ENCODE measurements at regions not wholly inside any gene's neighbourhood (a gene's known extent, or its start where the extent isn't known, plus 50 kb on each side); places are given as distances from the start of the nearest gene placed in this dataset.

GRCh38 chr1:218926631-218927030, 247.0 kb upstream of the LYPLAL1 start:
- ChIA-PET CTCF (ENCODE audit: partially characterized antibody) (no interaction called here), POLR2A (ENCODE audit: partially characterized antibody) (no interaction called here)
- Histone ChIP-seq H4K8ac (ENCODE audit: extremely low read depth, insufficient read depth, low read length) (no peak overlapping the region), H2BK12ac (ENCODE audit: low read depth, low read length) (no peak overlapping the region), H4K5ac (ENCODE audit: insufficient read length, low read depth, low read length) (no peak overlapping the region), H4K20me1 (replicated peaks in 1 of 2; ENCODE audit: control insufficient read depth in 1 of 2, insufficient read depth in 2 of 2, low read length in 2 of 2) (no peaks in the 10 kb centered on the region), H2BK5ac (ENCODE audit: low read depth, low read length) (no peak overlapping the region), H3K14ac (ENCODE audit: insufficient read length) (no peak overlapping the region), H3K27ac (ENCODE audit: low read depth, low read length) (no peak overlapping the region), H3K9ac (replicated peaks in 1 of 4; ENCODE audit: extremely low read depth in 1 of 4, low read depth in 3 of 4, low read length in 3 of 4) (no peak overlapping the region), H3K9me3 (ENCODE audit: insufficient read depth in 2 of 2, low read depth in 1 of 2, low read length in 1 of 2) (no peaks in the 10 kb centered on the region), H3K56ac (replicated peaks; ENCODE audit: insufficient read length, low read depth, low read length) (no peak overlapping the region), H3K4ac (replicated peaks; ENCODE audit: insufficient read length, low read depth, low read length) (no peak overlapping the region), H2BK20ac (ENCODE audit: low read length) (no peak overlapping the region), H3K79me2 (ENCODE audit: control insufficient read depth in 1 of 2, insufficient read depth in 2 of 2, low read length in 2 of 2) (no peaks in the 10 kb centered on the region), H2AK5ac (ENCODE audit: low read depth, low read length) (no peak overlapping the region), H2BK120ac (replicated peaks; ENCODE audit: low read depth, low read length) (no peak overlapping the region), H3K4me2 (ENCODE audit: insufficient read depth in 1 of 2, low read depth in 2 of 2, low read length in 2 of 2) (no peak overlapping the region), H3K4me3 (ENCODE audit: extremely low read depth in 1 of 4, insufficient read depth in 2 of 4, low read depth in 3 of 4, low read length in 4 of 4) (no peak overlapping the region), H3K23me2 (ENCODE audit: low read depth, low read length) (no peaks in the 10 kb centered on the region), H3K18ac (ENCODE audit: extremely low read depth, low read length) (no peak overlapping the region), H3K4me1 (replicated peaks in 1 of 4; ENCODE audit: control insufficient read depth in 3 of 4, insufficient read depth in 4 of 4, low read length in 3 of 4) (no peaks in the 10 kb centered on the region), H3K23ac (ENCODE audit: insufficient read length) (no peak overlapping the region), H2BK15ac (ENCODE audit: low read length) (no peak overlapping the region), H3K36me3 (ENCODE audit: control insufficient read depth in 2 of 4, insufficient read depth in 4 of 4, low read length in 3 of 4) (no peaks in the 10 kb centered on the region), H4K91ac (replicated peaks; ENCODE audit: insufficient read length, low read length) (no peak overlapping the region), H3K27me3 (replicated peaks in 1 of 4; ENCODE audit: control insufficient read depth in 3 of 4, extremely low read depth in 1 of 4, insufficient read depth in 3 of 4, low read length in 3 of 4) (no peaks in the 10 kb centered on the region), H2AFZ (ENCODE audit: low read length) (no peak overlapping the region), H3K79me1 (ENCODE audit: low read depth, low read length) (no peaks in the 10 kb centered on the region)
- no peak for FAIRE-seq
- DNase-seq (ENCODE audit: low read depth in 1 of 2, low spot score in 2 of 2): no peak
- 81% methylated on average over 2 of the region's 2 CpGs; no CpG with 5 or more reads in 1 of the 2 experiments for WGBS, 2 experiments (ENCODE audit: extremely low coverage in 1 of 2, insufficient coverage in 1 of 2, insufficient read length in 1 of 2, insufficient replicate concordance in 2 of 2, low coverage in 1 of 2, low lambda C conversion rate in 2 of 2, missing lambda C conversion rate in 1 of 2)
- no peak for TF ChIP-seq RAD21 (IDR thresholded peaks at IDR 0.05 in 1 of 2, conservative IDR thresholded peaks at IDR 0.05 in 1 of 2; ENCODE audit: low read depth in 2 of 2, low read length in 2 of 2)
- TF ChIP-seq MAFK (IDR thresholded peaks at IDR 0.05; ENCODE audit: low read depth, low read length): no peak
- TF ChIP-seq CTCF (IDR thresholded peaks at IDR 0.05; ENCODE audit: control extremely low read depth in 1 of 3, insufficient read depth in 1 of 3, low read depth in 1 of 3, low read length in 3 of 3): no peak
- TF ChIP-seq ATF2 (IDR thresholded peaks at IDR 0.05; ENCODE audit: low read length): no peak
- TF ChIP-seq EGR1 (IDR thresholded peaks at IDR 0.05; ENCODE audit: borderline replicate concordance, low read depth, low read length): no peak
- TF ChIP-seq HDAC6 (IDR thresholded peaks at IDR 0.05; ENCODE audit: low read depth, low read length): no peak
- TF ChIP-seq ATF3 (IDR thresholded peaks at IDR 0.05; ENCODE audit: insufficient read depth, low read depth, low read length): no peak
- TF ChIP-seq KDM4A (IDR thresholded peaks at IDR 0.05; ENCODE audit: low read depth, low read length, severe bottlenecking): no peak
- no peak for TF ChIP-seq POLR2AphosphoS5 (IDR thresholded peaks at IDR 0.05; ENCODE audit: low read depth, low read length)
- no peak for TF ChIP-seq RBBP5 (IDR thresholded peaks at IDR 0.05; ENCODE audit: borderline replicate concordance, low read depth, low read length)
